GDM1 (cell line): ENCODE measurements at regions not wholly inside any gene's neighbourhood (a gene's known extent, or its start where the extent isn't known, plus 50 kb on each side); places are given as distances from the start of the nearest gene placed in this dataset.

ENCODE experiments used
- DNase-seq: peaks from one replicate; lab custom pipeline; 2025; lab: John Stamatoyannopoulos, UW

DNA sequence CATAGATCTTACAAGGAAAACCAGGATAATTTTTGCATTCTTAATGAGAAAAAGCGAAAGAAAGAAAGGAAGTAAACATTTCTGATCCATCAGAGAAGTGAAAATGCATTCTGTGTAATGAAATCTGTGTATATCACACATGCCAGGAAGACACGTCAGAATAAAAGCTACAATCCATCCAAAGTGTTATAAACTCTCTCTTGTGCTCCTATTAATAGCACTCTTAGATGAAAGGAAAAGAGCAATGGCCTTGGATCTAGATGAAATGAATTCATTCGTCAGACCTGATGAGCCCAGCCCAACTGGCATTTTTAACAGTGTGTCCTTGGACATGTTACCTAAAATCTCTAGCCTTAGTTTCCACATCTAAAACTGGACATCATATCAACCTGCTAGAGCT lies 885.5 kb downstream of the CDH11 start:
- no peak for DNase-seq

DNA sequence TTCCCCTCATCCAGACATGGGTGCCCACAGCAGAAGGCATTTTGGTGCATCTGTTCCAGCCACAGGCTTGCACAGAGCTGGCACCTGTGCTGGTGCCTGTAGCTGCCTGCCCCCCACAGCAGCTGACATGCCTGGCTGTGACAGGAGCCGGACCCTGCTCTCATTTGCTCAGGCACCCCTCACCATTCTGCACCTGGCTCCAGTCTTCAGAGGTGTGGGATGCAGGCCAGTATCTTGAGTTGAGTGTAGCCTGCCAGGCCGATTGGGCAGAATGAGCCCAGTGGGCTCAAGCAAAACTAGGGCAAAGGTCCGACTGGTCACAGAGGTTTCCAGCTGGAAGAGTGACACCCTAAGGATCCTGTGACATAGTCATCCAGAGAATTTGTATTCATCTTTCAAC lies 887.7 kb downstream of the CDH11 start:
- no peak for DNase-seq

DNA sequence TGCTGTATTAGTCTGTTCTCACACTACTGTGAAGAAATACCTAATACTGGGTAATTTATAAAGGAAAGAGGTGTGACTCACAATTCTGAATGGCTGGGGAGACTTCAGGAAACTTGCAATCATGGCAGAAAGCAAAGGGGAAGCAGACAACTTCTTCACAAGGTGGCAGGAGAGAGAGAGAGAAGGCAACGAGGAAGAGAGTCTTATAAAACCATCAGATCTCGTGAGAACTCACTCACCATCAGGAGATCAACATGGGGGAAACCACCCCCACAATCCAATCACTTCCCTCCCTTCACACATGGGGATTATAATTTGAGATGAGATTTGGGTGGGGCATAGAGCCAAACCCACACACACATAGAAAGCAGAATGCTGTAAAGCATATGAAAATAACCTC lies 896.2 kb downstream of the CDH11 start:
- no peak for DNase-seq

DNA sequence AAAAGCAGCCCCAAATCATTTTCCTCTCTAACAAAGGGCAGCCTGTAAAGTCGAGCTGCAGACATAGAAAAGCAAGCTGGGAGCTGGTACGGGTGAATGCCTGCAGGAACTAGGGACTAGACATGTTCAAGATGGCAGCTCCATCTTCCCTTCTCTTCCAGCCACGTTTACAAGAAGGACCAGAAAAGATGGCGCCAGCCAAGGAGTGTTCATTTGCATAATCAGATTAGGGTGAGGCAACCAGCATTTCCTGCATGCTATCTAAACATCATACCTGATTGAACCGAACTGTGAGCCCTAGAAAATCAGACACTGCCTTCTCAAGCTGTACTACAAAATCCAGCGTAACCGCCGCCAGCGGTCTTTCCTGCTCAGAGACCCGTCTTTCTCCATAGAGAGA lies 896.8 kb downstream of the CDH11 start:
- no peak for DNase-seq

DNA sequence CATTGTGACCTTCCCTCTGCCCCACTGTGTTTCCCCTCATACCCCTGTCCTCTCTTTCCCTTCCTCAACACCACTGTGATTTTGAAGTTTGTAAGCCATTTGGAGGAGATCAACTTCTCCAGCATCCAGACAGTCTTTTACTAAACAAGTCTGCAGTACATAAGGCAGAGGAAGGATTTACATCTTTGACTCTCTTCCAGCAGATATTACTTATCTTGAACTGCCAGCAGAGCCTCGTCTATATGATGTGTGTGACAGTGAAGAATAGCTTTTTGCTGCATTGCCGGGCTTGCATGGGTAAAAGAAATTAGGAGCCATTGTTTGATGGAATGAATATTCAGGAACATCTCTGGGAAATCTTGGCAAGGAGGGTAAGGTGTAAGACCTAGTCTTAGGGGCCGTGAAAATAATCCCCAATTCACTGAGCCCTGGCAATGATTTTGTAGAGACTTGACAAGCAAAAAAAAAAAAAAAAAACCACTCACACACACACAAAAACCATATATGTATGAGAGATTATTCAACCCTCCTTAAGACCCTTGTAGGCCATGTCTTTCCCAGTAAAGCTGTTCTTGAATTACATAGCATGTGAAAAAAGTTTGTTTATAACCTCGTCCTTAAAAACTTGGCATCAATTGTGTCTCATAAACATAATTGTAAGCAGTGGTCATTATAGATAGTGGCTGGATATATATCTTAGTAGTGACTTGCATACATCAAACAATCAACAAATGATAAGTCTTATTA lies 903.9 kb downstream of the CDH11 start:
- DNase-seq, result no peak

DNA sequence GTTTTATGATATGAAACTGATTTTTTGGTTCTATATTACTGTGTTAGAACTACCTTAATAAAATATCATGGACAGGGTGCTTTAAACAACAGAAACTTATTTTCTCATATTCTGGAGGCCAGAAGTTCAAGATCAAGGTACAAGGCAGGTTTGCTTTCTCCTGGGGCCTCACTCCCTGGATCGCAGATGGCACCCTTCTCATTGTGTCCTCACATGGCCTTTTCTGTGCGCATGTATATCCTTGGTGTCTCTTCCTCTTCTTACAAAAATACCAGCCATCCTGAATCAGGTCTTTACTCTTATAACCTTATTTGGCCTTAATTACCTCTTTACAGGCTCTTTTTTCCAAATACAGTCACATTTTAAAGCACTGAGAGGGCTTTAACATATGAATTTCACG lies 906.1 kb downstream of the CDH11 start:
- DNase-seq, result no peak

DNA sequence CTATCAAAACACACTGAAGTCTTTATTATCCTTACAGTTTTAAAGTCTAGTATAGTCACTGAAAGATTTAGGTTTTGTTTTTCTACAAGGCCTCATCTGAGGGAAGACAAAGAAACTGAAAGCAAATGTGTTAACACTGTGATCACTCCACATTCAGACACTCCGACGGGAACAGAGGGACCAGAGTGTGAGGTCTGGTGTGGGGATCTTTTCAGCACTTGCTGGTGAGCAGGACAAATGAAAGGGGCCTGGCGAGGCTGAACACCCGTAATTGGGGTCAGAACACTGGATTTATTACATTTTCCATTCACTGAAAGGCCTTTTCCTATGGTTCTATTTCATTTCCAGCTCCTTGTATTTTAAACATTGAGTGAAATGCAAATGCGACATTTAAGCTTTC lies 910.5 kb downstream of the CDH11 start:
- DNase-seq, result no peak

DNA sequence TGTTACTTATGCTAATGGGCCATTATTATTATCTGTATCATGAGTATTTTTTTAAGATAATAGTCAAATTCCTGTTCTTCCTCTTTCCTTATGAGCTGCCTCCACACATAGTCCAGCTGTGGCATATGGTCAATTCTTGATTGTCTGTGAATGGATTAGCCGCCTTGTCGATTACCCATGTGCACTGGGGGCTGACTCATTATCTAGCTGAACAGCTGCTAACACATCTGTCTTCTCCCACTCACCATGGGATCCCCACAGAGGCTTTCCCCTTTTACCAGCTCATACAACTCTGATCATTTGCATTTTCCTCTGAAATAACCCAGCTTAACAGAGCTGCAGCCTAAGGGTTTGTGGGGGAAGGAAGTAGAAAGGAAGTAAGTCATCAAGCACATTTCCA lies 915.0 kb downstream of the CDH11 start:
- no peak for DNase-seq

DNA sequence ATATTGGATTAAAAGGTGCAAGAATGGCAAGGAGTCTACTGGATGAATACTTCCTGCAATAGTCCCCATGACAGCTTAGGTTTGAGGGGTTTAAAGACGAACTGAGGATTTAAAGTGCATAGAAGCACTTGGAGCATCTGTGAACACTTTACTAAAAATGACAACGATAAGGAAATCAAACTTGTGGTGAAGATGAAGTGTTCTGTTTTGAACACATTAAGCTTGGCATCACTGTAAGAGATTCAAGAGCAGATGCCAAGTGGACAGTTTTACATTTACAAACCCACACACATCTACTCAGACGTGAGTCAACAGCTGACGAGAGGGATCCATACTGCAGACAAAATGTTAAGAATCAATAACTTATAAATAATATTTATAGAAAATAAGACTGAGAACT lies 918.7 kb downstream of the CDH11 start:
- DNase-seq, result no peak

DNA sequence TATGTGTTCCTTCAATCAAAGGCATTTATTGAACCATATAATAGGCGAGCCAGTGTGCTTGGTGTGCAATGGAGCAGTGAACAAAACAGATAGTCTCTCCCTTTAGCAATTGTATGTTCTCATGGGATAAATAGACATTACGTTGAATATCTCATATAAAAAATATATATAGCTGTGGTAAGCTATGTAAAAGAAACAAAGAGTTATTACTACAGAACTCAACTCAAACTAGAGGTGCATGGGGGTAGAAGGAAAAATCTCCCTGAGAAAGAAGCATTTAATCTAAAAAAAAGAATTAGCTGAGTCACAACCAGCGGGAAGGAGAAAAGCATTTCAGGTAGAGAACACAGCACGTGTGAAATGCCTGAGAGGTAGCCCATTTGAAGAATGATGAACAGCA lies 919.3 kb downstream of the CDH11 start:
- DNase-seq, result no peak

DNA sequence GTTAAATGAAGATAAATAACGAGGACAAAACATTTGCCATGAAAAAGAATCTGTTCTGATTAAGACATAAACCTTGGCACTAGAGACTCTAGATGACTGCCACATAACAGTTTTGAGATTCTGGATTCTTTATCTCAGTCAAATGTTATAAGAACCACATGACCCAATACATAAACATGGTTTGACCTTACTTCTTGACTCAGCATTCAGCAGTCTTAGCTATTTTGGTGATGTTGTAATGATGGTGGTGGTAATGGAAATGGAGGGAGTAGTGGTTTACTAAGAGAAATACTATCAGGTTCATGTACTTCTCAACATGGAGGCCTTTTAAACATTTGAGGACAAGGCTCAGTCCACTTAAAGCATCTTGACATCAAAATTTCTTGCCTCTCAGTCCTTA lies 925.4 kb downstream of the CDH11 start:
- no peak for DNase-seq

DNA sequence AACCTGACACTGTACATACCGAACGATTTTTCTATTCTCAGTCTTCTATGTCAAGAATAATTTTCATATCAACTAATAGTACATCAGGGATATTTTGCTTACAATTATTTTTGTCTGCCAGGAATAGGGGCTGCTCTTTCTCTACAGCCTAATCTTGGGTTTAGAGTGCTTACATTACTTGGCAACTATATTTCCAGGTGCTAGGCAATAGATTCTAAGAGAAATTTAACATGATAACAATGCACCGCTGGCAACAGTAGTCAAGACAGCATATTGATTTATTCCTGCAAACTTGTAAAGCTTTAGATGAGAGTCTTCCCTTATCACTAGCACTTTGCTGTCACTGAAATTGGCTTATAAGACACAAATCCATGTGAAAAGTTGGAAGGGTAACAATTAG lies 935.9 kb downstream of the CDH11 start:
- no peak for DNase-seq

DNA sequence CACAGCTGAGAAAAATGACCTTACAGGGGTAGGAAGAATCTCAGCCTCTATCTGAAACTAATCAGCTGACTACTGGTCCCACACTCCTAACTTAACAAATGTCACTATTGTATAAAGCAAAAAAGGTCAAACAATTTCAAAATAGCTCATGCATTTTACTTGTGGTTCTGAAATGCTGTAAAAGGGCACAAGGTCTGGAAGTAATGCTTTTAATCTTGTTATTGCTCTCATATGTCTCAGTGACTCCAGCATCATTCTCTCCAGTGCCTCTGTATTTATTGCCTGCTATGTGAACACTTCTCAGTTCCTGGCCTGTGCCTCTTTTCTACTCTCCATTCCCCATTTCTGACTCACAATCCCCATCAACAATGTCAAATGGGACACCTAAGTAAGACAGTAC lies 937.7 kb downstream of the CDH11 start:
- DNase-seq, result no peak

DNA sequence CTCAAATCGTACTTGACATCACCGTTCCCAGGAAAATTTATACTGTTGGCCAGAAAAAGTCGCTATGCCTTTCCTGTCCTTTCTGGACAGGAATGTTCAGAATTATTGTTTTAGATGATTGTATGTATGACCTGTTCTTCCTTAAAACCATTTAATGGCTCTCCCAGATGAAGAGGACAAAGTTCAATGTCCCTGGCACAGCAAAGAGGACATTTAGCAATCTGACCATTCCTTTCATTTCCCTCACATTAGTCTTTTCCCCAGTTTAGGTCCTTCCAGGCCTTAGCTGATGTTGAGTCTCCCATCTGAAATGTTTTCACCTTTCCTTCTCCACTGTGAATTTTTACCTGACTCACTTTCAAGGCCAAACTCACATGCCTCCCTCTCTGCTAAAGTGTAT lies 938.9 kb downstream of the CDH11 start:
- DNase-seq, result no peak

DNA sequence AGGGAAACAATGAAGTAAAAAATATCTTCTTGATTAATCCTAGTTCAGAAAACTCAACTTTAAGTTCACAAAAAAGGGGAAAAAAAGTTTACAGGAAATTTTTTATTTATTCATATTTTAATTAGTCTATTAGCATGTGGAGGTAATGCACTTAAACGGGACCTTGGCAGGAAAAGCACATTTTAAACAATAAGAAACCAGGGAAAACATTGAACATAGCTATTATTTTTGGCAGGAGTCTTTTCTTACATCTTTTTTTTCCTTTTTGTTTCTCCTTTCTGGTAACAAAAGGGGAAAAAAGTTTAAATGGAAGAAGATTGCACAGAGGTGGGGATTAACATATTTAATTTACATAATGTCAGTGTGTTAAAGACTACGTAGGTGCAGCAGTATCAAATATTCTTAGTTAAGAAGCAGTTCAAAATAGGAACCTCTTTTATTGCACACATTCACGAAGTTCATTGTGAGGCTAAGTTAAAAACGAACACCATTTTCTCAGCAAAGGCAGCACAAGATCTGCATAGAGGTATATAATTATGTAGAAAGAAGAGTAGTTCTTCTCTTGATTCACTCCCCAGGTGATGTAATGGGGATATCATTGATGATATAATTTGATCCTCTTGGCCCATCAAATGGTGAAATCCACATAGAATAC lies 940.5 kb downstream of the CDH11 start:
- no peak for DNase-seq

DNA sequence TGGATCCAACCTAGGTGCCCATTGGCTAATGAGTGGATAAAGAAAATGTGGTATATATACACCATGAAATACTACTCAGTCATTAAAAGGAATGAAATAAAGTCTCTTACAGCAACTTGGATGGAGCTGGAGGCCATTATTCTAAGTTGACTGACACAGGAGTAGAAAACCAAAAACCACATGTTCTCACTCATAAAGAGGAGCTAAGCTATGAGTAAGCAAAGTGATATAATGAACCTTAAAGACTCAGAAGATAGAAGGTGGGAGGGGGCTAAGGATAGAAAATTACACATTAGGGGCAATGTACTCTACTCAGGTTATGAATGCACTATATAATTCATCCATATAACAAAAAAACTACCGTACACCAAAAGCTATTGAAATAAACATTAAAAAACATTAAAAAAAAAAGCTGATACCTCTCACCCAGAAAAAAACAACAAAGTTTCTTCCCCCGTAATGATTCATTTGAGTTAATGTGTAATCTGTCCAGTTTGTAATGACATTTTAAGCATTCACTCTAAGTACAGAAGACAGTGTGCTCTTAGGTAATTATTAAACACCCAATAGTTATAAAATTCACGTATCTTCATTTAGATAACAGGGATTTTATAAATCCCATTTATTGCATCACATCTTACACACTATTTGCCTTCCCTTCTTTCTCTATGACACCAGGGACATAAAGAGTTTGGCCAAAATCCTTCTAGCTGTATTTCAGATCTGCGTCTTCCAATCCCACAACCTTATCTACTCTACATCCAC lies 941.5 kb downstream of the CDH11 start:
- no peak for DNase-seq

DNA sequence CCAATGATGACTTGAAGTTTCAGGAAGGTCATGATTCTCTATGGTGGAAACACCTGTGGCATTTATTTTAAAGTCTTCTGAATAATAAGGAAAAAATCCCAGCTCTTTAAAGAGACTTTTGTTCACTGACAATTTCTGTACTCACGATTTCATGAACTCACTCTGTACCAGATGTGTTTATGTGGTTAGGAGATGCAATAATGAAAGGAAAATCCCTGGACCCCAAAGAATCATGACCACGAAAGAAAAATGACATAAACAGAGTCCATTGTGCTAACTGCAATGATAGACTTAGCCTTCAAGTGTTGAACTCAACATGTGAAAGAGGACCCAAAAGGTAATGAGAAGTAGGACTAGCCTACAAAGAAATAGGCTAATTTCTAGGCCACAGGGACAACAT lies 947.5 kb downstream of the CDH11 start:
- DNase-seq, result no peak

DNA sequence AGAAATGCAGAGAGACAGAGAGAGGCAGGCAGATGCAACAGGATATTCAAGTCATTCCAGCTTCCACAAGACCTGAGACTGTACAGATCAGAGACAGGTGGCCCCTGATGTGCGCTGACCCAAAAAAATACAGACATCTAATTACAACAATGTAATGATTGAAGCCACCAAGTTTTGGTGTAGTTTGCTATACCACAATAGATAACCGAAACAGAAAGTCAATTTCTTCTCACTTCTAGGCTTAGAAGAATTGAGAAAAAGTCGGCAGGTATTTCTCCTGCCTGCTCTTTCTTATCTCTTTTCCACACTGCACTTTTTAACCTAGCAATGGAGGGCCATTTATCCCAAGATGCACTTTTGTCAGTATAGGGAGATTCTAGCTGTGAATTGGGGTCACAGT lies 949.2 kb downstream of the CDH11 start:
- no peak for DNase-seq

DNA sequence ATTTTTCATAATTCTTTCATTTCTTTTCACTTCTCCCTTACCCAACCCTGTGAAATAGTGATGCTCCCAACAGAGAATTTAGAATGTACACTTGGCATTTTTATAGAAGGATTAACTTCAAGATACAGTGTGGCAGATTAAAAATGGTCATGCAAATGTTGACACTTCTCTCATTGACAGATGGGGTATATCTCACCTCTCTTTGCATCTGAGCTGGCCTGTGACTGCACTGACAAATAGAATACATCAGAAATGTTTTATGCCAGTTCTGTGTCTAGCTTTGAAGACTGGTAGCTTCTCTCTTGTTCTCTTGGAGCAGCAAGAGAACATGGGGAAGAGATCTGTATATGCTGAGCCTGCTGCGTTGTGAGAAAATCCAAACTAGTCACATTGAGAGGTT lies 949.6 kb downstream of the CDH11 start:
- DNase-seq, result no peak

DNA sequence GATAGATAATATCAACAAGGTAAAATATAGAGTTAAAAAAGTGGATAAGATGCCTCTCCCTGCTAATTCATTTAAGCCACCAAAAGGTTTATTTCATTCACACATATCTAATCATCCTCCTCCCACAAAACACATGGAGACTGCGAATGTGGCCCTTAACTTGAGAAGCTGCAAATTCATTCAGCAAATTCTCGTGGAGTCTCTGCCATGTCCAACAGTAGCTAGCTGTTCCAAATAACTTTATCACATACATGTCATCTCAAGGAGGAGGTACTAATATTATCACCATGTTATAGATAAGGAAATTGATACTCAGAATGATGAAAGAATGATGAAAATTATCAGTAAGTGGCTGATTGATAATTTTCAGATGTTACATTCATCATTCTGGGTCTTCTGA lies 950.2 kb downstream of the CDH11 start:
- no peak for DNase-seq

DNA sequence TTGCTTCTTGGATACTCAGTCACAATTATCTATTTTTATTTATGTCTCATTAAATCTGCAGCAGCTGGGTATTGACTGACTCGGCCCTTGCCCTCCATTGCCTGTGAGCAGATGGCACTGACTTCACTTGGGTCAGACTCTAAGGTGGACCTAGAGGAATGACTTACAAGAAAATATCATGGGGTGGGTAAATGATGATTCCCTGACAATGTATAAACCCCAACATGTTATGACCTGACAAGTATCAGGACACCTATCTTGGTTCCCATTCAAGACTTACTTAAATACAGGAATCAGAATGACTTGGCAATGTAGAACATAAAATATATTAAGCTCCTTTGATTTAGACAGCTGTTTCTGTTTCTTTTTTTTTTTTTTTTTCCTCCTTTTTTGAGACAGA lies 953.5 kb downstream of the CDH11 start:
- DNase-seq, result no peak

DNA sequence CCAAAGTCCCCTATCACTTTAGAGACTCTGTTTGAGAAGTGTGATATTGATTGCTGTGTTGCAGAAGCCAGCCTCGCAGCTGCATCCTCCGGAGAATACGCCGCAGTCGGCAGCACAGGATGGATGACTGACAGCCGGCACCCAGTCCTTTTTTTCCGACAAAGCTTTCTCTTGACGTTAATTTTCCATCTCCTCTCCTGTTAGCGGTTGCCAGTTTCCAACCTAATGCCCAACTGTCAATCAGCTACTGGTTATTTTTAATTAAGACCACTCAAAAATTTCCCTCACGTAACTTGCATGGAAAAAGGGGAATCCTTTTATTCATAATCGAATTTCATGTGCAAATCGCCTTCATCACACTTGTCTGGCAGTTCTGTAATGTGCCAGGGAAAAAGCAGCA lies 953.9 kb downstream of the CDH11 start:
- DNase-seq, result no peak

DNA sequence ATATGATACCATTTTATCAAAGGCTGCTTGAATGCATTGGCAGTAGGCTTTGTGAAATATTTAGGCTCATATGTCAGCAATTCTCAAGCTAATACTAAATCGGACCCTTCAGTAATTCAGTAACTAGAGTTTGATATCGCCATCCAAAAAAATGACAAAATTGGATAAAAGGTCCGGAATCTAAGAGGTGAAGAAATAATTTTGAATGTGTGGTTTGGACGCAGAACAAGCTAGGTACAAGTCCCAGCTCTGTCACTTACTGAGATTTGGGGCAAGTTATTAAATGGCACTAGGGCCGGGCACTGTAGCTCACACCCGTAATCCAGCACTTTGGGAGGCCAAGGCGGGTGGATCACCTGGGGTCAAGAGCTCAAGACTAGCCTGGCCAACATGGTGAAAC lies 956.5 kb downstream of the CDH11 start:
- DNase-seq, result no peak
